Ascending aorta (tissue), 2 donors: ENCODE measurements at regions not wholly inside any gene's neighbourhood (a gene's known extent, or its start where the extent isn't known, plus 50 kb on each side); places are given as distances from the start of the nearest gene placed in this dataset.

Source experiments
- DNase-seq, 2 donors: peaks; one replicate each; pipeline ENCODE4 v3.0.0-alpha.2; 2019; ENCODE audit warnings: low spot score in 2 of 2
- H3K27ac ChIP-seq, 2 donors: fragments of 200-600 bp; sonication (generic); one replicate each; pipeline ENCODE4 v1.5.1; 2016 to 2017; ENCODE audit warnings: mild to moderate bottlenecking in 1 of 2
- H3K27me3 ChIP-seq: fragments of 200-600 bp; sonication (generic); one replicate; pipeline ENCODE4 v1.5.1; 2017
- H3K36me3 ChIP-seq, 2 donors: fragments of 200-600 bp; sonication (generic); one replicate each; pipeline ENCODE4 v1.5.1; 2016
- H3K4me1 ChIP-seq, 2 donors: fragments of 200-600 bp; sonication (generic); one replicate each; pipeline ENCODE4 v1.5.1; 2016 to 2017; ENCODE audit warnings: mild to moderate bottlenecking in 1 of 2
- H3K4me3 ChIP-seq, 2 donors: fragments of 200-600 bp; sonication (generic); one replicate each; pipeline ENCODE4 v1.5.1; 2016 to 2017; ENCODE audit warnings: mild to moderate bottlenecking in 1 of 2
- H3K9me3 ChIP-seq, 2 donors: fragments of 200-600 bp; sonication (generic); one replicate each; pipeline ENCODE4 v1.5.1; 2016
- intact Hi-C: fragments of 100-400 bp; cut with DNase I; formaldehyde crosslinking; loops from one replicate; pipeline ENCODE4 v1.15.1; 2023
- TF ChIP-seq, protein P1 (sequence below), 3 experiments: fragments of 200-600 bp in 2 of 3; fragments of 450-650 bp in 1 of 3; sonication (generic) in 2 of 3; IDR thresholded peaks; one replicate each; pipeline ENCODE4 v1.5.1; 2016 to 2019; ENCODE audit warnings: antibody characterized with exemption in 3 of 3, mild to moderate bottlenecking in 1 of 3, moderate library complexity in 1 of 3

DNA sequence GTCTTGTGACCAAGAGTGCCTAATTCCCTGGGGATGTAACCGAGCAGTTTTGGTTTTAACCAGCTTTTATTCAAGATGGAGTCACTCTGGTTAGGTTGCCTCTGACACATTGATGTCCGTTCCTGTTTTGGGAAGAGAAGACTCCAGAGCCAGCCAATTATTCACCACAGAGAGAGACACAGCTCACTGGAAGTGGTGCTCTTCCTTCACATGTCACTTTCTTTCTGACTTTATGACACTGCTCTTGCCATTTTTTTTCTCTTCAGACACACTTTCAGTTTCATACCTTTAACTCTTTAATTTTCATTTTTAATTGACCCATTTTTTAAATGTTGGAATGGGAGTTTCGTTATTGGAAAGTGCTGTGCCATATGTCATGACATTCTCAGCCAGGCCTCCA is 418.4 kb upstream of the FSTL5 start:
- no peaks in the 10 kb centered on the region for H3K27me3 ChIP-seq
- intact Hi-C loops = no loop called here

DNA sequence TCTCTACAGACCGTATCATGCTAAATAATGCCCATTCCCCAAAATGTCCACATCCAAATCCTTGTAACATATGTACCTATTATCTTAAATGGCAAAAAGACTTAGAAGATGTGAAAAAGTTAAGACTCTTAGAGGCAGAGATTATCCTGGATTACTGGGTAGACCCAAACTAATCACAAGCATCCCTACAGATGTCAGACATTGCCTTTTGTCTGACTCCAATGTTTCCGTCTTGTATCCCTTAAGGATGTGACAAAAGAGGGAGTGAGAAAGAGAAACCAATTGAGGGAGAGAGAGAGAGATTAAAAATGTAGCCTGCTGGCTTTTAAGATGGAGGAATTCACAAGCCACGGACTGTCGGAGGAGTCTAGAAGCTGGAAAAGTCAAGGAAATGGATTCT is 401.9 kb upstream of the FSTL5 start:
- H3K36me3 ChIP-seq = no peaks in the 10 kb centered on the region
- no peak overlapping the region for H3K4me3 ChIP-seq
- H3K9me3 ChIP-seq = no peaks in the 10 kb centered on the region
- no peak for DNase-seq
- TF ChIP-seq, protein P1, sequence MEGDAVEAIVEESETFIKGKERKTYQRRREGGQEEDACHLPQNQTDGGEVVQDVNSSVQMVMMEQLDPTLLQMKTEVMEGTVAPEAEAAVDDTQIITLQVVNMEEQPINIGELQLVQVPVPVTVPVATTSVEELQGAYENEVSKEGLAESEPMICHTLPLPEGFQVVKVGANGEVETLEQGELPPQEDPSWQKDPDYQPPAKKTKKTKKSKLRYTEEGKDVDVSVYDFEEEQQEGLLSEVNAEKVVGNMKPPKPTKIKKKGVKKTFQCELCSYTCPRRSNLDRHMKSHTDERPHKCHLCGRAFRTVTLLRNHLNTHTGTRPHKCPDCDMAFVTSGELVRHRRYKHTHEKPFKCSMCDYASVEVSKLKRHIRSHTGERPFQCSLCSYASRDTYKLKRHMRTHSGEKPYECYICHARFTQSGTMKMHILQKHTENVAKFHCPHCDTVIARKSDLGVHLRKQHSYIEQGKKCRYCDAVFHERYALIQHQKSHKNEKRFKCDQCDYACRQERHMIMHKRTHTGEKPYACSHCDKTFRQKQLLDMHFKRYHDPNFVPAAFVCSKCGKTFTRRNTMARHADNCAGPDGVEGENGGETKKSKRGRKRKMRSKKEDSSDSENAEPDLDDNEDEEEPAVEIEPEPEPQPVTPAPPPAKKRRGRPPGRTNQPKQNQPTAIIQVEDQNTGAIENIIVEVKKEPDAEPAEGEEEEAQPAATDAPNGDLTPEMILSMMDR (IDR thresholded peaks at IDR 0.05) = no peak
- intact Hi-C loops = no loop called here
- no peak overlapping the region for H3K27ac ChIP-seq
- H3K27me3 ChIP-seq = no peaks in the 10 kb centered on the region
- H3K4me1 ChIP-seq = no peaks in the 10 kb centered on the region

More for the DNA sequence above, 418.4 kb upstream of the FSTL5 start:
- no peak for DNase-seq
- no peaks in the 10 kb centered on the region for H3K36me3 ChIP-seq
- H3K27ac ChIP-seq = no peak overlapping the region
- no peaks in the 10 kb centered on the region for H3K9me3 ChIP-seq
- H3K4me3 ChIP-seq = no peak overlapping the region
- TF ChIP-seq, protein P1 (IDR thresholded peaks at IDR 0.05) = no peak
- H3K4me1 ChIP-seq = no peaks in the 10 kb centered on the region

GRCh38 chr4:162560073-162560472 is 396.3 kb upstream of the FSTL5 start:
- DNase-seq = no peak
- Histone ChIP-seq H3K36me3 (no peaks in the 10 kb centered on the region), H3K4me1 (no peaks in the 10 kb centered on the region), H3K27ac (no peak overlapping the region), H3K27me3 (no peaks in the 10 kb centered on the region), H3K9me3 (no peaks in the 10 kb centered on the region), H3K4me3 (no peak overlapping the region)
- TF ChIP-seq, protein P1 (IDR thresholded peaks at IDR 0.05) = no peak
- intact Hi-C loops = no loop called here

- H3K4me1 ChIP-seq = no peaks in the 10 kb centered on the region
- TF ChIP-seq, protein P1 (IDR thresholded peaks at IDR 0.05) = no peak
- H3K4me3 ChIP-seq = no peak overlapping the region
- intact Hi-C loops = no loop called here
- no peaks in the 10 kb centered on the region for H3K36me3 ChIP-seq
- H3K27ac ChIP-seq = no peak overlapping the region
- no peaks in the 10 kb centered on the region for H3K9me3 ChIP-seq
- no peaks in the 10 kb centered on the region for H3K27me3 ChIP-seq
- DNase-seq = no peak
Observed at GRCh38 chr4:162557516-162558106, 393.8 kb upstream of the FSTL5 start.

GRCh38 chr4:162535121-162535520 is 371.3 kb upstream of the FSTL5 start:
- no peak overlapping the region for H3K4me3 ChIP-seq
- DNase-seq = no peak
- H3K9me3 ChIP-seq = no peaks in the 10 kb centered on the region
- H3K36me3 ChIP-seq = no peaks in the 10 kb centered on the region
- TF ChIP-seq, protein P1 (IDR thresholded peaks at IDR 0.05) = no peak
- no peaks in the 10 kb centered on the region for H3K4me1 ChIP-seq
- intact Hi-C loops = no loop called here
- H3K27ac ChIP-seq = no peak overlapping the region
- no peaks in the 10 kb centered on the region for H3K27me3 ChIP-seq

GRCh38 chr4:162523171-162523570 is 359.4 kb upstream of the FSTL5 start:
- intact Hi-C loops = no loop called here
- no peak for DNase-seq
- Histone ChIP-seq H3K27ac (no peak overlapping the region), H3K27me3 (no peaks in the 10 kb centered on the region), H3K4me1 (no peaks in the 10 kb centered on the region), H3K36me3 (no peaks in the 10 kb centered on the region), H3K9me3 (no peaks in the 10 kb centered on the region), H3K4me3 (no peak overlapping the region)
- TF ChIP-seq, protein P1 (IDR thresholded peaks at IDR 0.05) = no peak
